CD4-positive, alpha-beta T cell (primary cell): ENCODE measurements at regions not wholly inside any gene's neighbourhood (a gene's known extent, or its start where the extent isn't known, plus 50 kb on each side); places are given as distances from the start of the nearest gene placed in this dataset.
A peak's percentile ranks its signal among the peaks of the same experiment; 100 is the strongest.

Experiments
- ATAC-seq: fragments of 200-7000 bp; cut with Tn5 transposase; one replicate; pipeline ENCODE4 v1.10.0; 2022; ENCODE audit warnings: mild to moderate bottlenecking; ENCODE audit not compliant: poor library complexity
- CTCF ChIA-PET: fragments of 350-600 bp; sonication (Branson Sonifier 250); formaldehyde crosslinking; loops from one replicate; lab custom pipeline; 2021; ENCODE audit warnings: antibody characterized with exemption, inconsistent platforms; lab: Charles Lee
- POLR2A ChIA-PET: fragments of 350-600 bp; sonication (Branson Sonifier 250); formaldehyde crosslinking; loops from one replicate; lab custom pipeline; 2021; ENCODE audit warnings: antibody characterized with exemption, inconsistent platforms; lab: Charles Lee
- DNase-seq, 14 experiments: peaks; one replicate each; pipeline ENCODE4 v3.0.0-alpha.2; 2013 to 2020; ENCODE audit warnings: mixed read lengths in 2 of 14
- H3K27ac ChIP-seq, 2 donors: one replicate each; pipeline versions ENCODE4 v1.5.1 to v1.7.0; 2013; ENCODE audit warnings: low read length in 2 of 2, low read depth in 1 of 2, mild to moderate bottlenecking in 1 of 2
- H3K27me3 ChIP-seq, 2 experiments: 1 replicate in 1 of 2; 2 replicates in 1 of 2; pipeline versions ENCODE4 v1.6.1 to v1.7.0; 2013; ENCODE audit warnings: low read length in 2 of 2, control low read depth in 1 of 2, mild to moderate bottlenecking in 1 of 2, moderate library complexity in 1 of 2; ENCODE audit not compliant: insufficient read depth in 2 of 2, control insufficient read depth in 1 of 2
- H3K36me3 ChIP-seq: one replicate; pipeline ENCODE4 v1.6.1; 2013; ENCODE audit warnings: low read length, control low read depth; ENCODE audit not compliant: insufficient read depth
- H3K4me1 ChIP-seq: one replicate; pipeline ENCODE4 v1.6.1; 2013; ENCODE audit warnings: low read length, control low read depth; ENCODE audit not compliant: insufficient read depth
- H3K4me3 ChIP-seq: one replicate; pipeline ENCODE4 v1.5.1; 2013; ENCODE audit warnings: mild to moderate bottlenecking, low read length, moderate library complexity
- H3K9me3 ChIP-seq, 2 experiments: 1 replicate in 1 of 2; 2 replicates in 1 of 2; pipeline versions ENCODE4 v1.6.1 to v1.7.0; 2013; ENCODE audit warnings: low read length in 2 of 2, mild to moderate bottlenecking in 2 of 2, control low read depth in 1 of 2, moderate library complexity in 1 of 2; ENCODE audit not compliant: control insufficient read depth in 1 of 2, insufficient read depth in 1 of 2
- H3K27ac Mint-ChIP-seq: one replicate; pipeline ENCODE4 v1.8.0; 2020; ENCODE audit warnings: mixed read lengths
- H3K27me3 Mint-ChIP-seq: one replicate; pipeline ENCODE4 v1.8.0; 2021; ENCODE audit warnings: mixed read lengths
- H3K36me3 Mint-ChIP-seq: one replicate; pipeline ENCODE4 v1.8.0; 2021; ENCODE audit warnings: low read depth, mixed read lengths
- H3K4me1 Mint-ChIP-seq: one replicate; pipeline ENCODE4 v1.8.0; 2021; ENCODE audit warnings: low read depth, mixed read lengths
- H3K4me3 Mint-ChIP-seq: one replicate; pipeline ENCODE4 v1.8.0; 2020; ENCODE audit warnings: mild to moderate bottlenecking, mixed read lengths
- H3K9me3 Mint-ChIP-seq: one replicate; pipeline ENCODE4 v1.8.0; 2020; ENCODE audit warnings: mixed read lengths
- intact Hi-C, 2 experiments: fragments of 100-400 bp; cut with DNase I in 1 of 2; cut with micrococcal nuclease in 1 of 2; formaldehyde crosslinking; loops; one replicate each; pipeline versions ENCODE4 v1.15.1 to v1.9.0; 2023 to 2025; cut with DNase I, micrococcal nuclease
- TF ChIP-seq, protein P1 (sequence below): fragments of 200-600 bp; IDR thresholded peaks from one replicate; pipeline ENCODE4 v1.8.0; 2022; ENCODE audit warnings: antibody characterized with exemption, mild to moderate bottlenecking

DNA sequence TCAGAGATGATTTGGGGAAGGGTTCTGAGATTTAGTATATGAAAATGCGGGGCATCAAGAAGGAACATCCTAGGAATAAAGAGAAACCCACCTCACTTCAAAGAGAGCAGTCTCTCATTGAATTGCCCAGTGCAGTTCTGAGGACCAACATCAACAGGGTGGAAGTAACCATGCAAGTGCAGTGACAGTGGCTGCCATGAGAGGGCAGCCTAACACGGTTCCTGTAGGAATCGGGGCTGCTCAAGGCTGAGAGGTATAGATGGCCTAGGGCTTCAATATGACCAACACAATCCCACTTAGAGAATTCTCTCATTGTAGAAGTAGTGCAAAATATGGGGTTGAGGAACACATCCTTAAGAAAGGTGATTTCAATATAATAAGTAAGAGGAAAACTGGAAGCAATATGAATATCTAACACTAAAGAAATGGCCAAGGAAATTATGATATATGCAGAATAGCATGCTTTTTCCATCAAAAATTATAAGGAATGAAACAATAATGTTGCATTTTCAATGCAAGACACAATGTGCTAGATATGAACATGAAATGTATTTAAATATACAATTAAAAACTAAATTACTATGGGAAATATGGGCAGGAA, 51.1 kb upstream of the ARRDC4 start:
- H3K36me3 Mint-ChIP-seq = no peaks in the 10 kb centered on the region
- intact Hi-C loops = loop anchor here (1.0 to 10.0 kb wide), 4 partner anchors 176 to 511 kb away; no protein-coding TSS in a partner anchor
- POLR2A ChIA-PET = no interaction called here
- TF ChIP-seq, protein P1, sequence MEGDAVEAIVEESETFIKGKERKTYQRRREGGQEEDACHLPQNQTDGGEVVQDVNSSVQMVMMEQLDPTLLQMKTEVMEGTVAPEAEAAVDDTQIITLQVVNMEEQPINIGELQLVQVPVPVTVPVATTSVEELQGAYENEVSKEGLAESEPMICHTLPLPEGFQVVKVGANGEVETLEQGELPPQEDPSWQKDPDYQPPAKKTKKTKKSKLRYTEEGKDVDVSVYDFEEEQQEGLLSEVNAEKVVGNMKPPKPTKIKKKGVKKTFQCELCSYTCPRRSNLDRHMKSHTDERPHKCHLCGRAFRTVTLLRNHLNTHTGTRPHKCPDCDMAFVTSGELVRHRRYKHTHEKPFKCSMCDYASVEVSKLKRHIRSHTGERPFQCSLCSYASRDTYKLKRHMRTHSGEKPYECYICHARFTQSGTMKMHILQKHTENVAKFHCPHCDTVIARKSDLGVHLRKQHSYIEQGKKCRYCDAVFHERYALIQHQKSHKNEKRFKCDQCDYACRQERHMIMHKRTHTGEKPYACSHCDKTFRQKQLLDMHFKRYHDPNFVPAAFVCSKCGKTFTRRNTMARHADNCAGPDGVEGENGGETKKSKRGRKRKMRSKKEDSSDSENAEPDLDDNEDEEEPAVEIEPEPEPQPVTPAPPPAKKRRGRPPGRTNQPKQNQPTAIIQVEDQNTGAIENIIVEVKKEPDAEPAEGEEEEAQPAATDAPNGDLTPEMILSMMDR = peak; percentile 89
- no peaks in the 10 kb centered on the region for H3K36me3 ChIP-seq
- DNase-seq = peak; percentile 22 to 71 (median 42)
- H3K27ac ChIP-seq = no peak overlapping the region
- ATAC-seq = peak; percentile 67
- H3K27ac Mint-ChIP-seq = no peak overlapping the region
- H3K4me3 Mint-ChIP-seq = no peak overlapping the region
- no peaks in the 10 kb centered on the region for H3K9me3 Mint-ChIP-seq
- CTCF ChIA-PET = no interaction called here
- H3K4me3 ChIP-seq = no peak overlapping the region
- peaks cover 0 to 5% of the 10 kb centered on the region in 2 experiments for H3K9me3 ChIP-seq
- H3K4me1 Mint-ChIP-seq = no peaks in the 10 kb centered on the region
- H3K27me3 Mint-ChIP-seq = peaks cover 19% of the 10 kb centered on the region
- H3K27me3 ChIP-seq = peaks cover 0 to 2% of the 10 kb centered on the region in 2 experiments
- H3K4me1 ChIP-seq = no peaks in the 10 kb centered on the region
